HL-60 (cell line): ENCODE measurements at regions not wholly inside any gene's neighbourhood (a gene's known extent, or its start where the extent isn't known, plus 50 kb on each side); places are given as distances from the start of the nearest gene placed in this dataset.

Source experiments
- DNase-seq, 2 experiments: peaks; one replicate each; pipeline ENCODE4 v3.0.0-alpha.2; 2010 to 2020; ENCODE audit warnings: low read depth in 1 of 2, low spot score in 1 of 2
- H3K27ac ChIP-seq: fragments of 250-450 bp; sonication (Bioruptor Pico); replicated peaks from 2 replicates; pipeline ENCODE4 v1.5.1; 2020; ENCODE audit warnings: mild to moderate bottlenecking, moderate library complexity
- H3K27me3 ChIP-seq: fragments of 250-450 bp; sonication (Bioruptor Pico); 2 replicates; pipeline ENCODE4 v1.5.1; 2021; ENCODE audit warnings: mild to moderate bottlenecking, moderate library complexity; ENCODE audit not compliant: insufficient read depth, poor library complexity, severe bottlenecking
- H3K4me3 ChIP-seq: replicated peaks from 2 replicates; pipeline ENCODE4 v1.5.1; 2011; ENCODE audit warnings: mild to moderate bottlenecking, control low read depth, low read length; ENCODE audit not compliant: insufficient read depth
- CTCF ChIP-seq: IDR thresholded peaks from one replicate; pipeline ENCODE4 v1.5.1; 2011; ENCODE audit warnings: low read length, control low read depth, inconsistent platforms; ENCODE audit not compliant: insufficient read depth
- GABPA ChIP-seq: IDR thresholded peaks from 2 replicates; pipeline ENCODE4 v1.6.1; 2012; ENCODE audit warnings: low read depth
- POLR2AphosphoS5 ChIP-seq: IDR thresholded peaks from 2 replicates; pipeline ENCODE4 v1.6.1; 2012; ENCODE audit warnings: low read depth
- REST ChIP-seq: IDR thresholded peaks from 2 replicates; pipeline ENCODE4 v1.6.1; 2012; ENCODE audit warnings: low read depth; ENCODE audit not compliant: insufficient replicate concordance
- SPI1 ChIP-seq: IDR thresholded peaks from 2 replicates; pipeline ENCODE4 v1.6.1; 2012; ENCODE audit warnings: low read depth, mild to moderate bottlenecking, borderline replicate concordance

GRCh38 chr13:74850893-74851292, 631.1 kb downstream of the TBC1D4 start:
- TF ChIP-seq GABPA = no peak
- TF ChIP-seq REST = no peak
- TF ChIP-seq POLR2AphosphoS5 = no peak
- no peak for TF ChIP-seq CTCF
- no peak for TF ChIP-seq SPI1
- no peak for DNase-seq

GRCh38 chr13:74847966-74848365, 634.0 kb downstream of the TBC1D4 start:
- DNase-seq = no peak
- no peak overlapping the region for H3K27ac ChIP-seq

More at GRCh38 chr13:74850893-74851292, 631.1 kb downstream of the TBC1D4 start:
- Histone ChIP-seq H3K4me3 (no peak overlapping the region), H3K27ac (no peak overlapping the region), H3K27me3 (no peaks in the 10 kb centered on the region)

GRCh38 chr13:74845806-74846205, 636.2 kb downstream of the TBC1D4 start:
- Histone ChIP-seq H3K27ac (no peak overlapping the region), H3K27me3 (no peaks in the 10 kb centered on the region), H3K4me3 (no peak overlapping the region)
- no peak for DNase-seq
- TF ChIP-seq CTCF (no peak), GABPA (no peak), POLR2AphosphoS5 (no peak), REST (no peak), SPI1 (no peak)

More at GRCh38 chr13:74847966-74848365, 634.0 kb downstream of the TBC1D4 start:
- TF ChIP-seq REST (no peak), CTCF (no peak), GABPA (no peak), SPI1 (no peak), POLR2AphosphoS5 (no peak)
- H3K4me3 ChIP-seq = no peak overlapping the region
- no peaks in the 10 kb centered on the region for H3K27me3 ChIP-seq
